Kidney epithelial cell (primary cell): ENCODE measurements at regions not wholly inside any gene's neighbourhood (a gene's known extent, or its start where the extent isn't known, plus 50 kb on each side); places are given as distances from the start of the nearest gene placed in this dataset.

Source experiments
- DNase-seq: peaks from one replicate; pipeline ENCODE4 v3.0.0-alpha.2; 2010; ENCODE audit warnings: low read depth
- H3K27me3 ChIP-seq: 2 replicates; pipeline ENCODE4 v1.6.0; 2011; ENCODE audit warnings: low read length; ENCODE audit not compliant: control insufficient read depth, insufficient read depth
- H3K36me3 ChIP-seq: 2 replicates; pipeline ENCODE4 v1.5.1; 2011; ENCODE audit warnings: low read length; ENCODE audit not compliant: control insufficient read depth, insufficient read depth
- H3K4me3 ChIP-seq: 2 replicates; pipeline ENCODE4 v1.5.1; 2011; ENCODE audit warnings: low read depth, mild to moderate bottlenecking, control low read depth, low read length
- CTCF ChIP-seq: IDR thresholded peaks from 2 replicates; pipeline ENCODE4 v1.5.1; 2011; ENCODE audit warnings: mild to moderate bottlenecking, moderate library complexity, low read length, control low read depth, inconsistent platforms; ENCODE audit not compliant: insufficient read depth, poor library complexity, severe bottlenecking

DNA sequence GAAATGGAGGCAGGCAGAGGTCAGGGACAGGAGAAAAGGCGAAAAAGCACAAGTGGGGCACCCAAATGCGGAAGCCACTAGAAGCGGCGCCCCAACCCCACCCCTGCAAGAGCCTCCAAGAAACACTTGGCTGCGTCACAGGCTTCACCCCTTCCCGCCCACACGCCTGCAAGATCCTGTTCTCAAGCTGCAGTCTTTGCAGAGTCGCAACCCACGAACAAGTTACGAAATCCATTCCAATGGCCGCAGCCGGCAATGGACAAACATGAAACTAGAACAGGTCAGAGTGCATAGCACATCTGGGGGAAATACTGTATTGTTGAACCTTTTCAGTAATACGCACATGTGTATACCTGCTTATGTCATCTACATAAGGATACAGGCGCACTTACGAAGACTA, 103.6 kb downstream of the PSMG1 start:
- Histone ChIP-seq H3K27me3 (peaks cover 7% of the 10 kb centered on the region), H3K36me3 (no peaks in the 10 kb centered on the region), H3K4me3 (no peak overlapping the region)
- TF ChIP-seq CTCF, result no peak
- DNase-seq, result no peak

DNA sequence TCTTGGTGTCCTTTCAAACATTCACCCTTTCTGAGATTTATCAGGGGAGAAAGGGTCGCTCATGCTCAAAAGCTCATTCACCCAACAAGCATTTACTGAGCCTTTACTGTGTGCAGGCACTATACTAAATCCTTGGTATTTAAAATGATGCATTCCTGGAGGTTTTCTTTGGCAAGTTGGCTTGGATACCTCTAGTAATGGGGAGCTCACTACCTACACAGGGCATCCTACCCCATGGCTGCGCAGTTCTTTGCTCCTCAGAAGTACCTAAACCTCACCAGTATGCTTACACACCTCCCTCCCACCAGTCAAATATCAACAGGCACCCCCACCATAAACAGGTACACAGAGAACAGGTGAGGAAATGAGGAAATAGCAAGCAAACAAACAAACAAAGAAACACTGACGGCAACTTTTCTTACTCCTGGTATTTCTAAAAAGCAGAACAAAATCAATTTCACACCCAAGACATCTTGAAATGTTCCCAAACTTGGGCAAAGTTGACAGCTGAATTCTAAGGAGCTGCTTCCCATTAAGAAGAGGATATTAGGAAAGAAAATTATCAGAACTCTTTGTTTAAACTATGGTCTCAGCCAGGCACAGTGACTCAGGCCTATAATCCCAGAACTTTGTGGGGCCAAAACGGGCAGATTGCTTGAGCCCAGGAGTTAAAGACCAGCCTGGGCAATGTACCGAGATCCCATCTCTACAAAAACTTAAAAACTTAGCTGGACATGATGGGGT, 104.8 kb downstream of the PSMG1 start:
- TF ChIP-seq CTCF, result no peak

DNA sequence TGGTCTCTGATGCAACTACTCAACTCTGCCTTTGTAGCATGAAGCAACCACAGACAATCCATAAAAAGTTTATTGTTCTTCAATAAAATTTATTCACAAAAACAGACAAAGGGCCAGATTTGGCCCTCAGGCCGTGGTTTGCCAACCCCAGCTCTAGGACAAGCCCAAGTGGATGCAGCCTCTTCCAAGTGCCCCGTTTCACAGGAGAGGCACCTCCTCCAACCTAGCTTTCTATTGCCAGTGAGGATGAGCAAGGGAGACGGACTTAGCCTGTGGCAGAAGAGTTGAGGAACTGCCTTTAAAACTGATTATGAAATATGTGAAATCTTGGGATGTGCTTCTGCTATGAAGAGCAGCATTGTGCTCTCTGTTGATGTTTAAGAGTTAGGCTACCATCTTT, 105.4 kb downstream of the PSMG1 start:
- no peak for DNase-seq
- Histone ChIP-seq H3K36me3 (no peaks in the 10 kb centered on the region), H3K4me3 (no peak overlapping the region), H3K27me3 (peaks cover 5% of the 10 kb centered on the region)
- TF ChIP-seq CTCF, result no peak

More for the DNA sequence above, 104.8 kb downstream of the PSMG1 start:
- Histone ChIP-seq H3K4me3 (no peak overlapping the region), H3K36me3 (no peaks in the 10 kb centered on the region), H3K27me3 (peaks cover 7% of the 10 kb centered on the region)
- DNase-seq, result no peak

DNA sequence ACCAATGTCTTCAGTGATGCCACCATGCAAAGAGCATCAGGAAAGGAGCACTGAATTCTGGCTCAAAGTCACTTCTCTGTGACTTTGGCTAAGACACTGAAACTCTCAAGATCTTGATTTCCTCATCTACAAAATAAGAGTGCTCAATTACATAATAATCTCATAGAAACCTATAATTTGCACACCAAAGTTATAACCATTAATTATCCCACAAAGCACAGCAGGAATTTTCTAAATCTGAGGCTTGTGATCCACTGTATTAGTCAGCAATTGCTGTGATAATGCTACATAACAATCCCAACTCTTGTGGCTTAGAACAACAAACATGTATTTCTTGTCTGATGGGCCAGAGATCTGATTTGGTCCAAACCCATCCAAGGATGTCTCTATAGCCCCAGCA, 108.7 kb downstream of the PSMG1 start:
- no peak overlapping the region for H3K4me3 ChIP-seq
- no peak for DNase-seq
- H3K36me3 ChIP-seq, result no peaks in the 10 kb centered on the region

DNA sequence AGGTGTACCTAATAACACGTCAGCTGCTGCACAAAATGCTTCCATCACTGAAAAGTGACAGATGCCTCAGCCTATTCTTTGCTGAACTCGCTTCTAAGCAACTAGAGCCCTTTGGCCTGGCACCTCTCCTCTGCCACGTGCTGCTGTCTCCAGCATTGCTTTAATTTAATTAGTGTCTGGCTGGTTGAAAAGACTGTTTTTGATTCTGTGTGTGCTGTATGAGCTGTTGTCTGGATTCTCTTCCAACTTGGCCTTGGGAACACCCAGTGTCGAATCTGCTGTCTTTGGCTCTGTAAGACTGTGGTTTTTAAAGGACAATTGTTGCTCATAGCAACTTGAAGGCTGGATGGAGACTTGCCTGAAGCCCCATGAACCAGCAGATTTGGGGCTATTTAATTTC, 109.5 kb downstream of the PSMG1 start:
- H3K4me3 ChIP-seq, result no peak overlapping the region
- H3K27me3 ChIP-seq, result no peaks in the 10 kb centered on the region
- no peak for DNase-seq
- H3K36me3 ChIP-seq, result no peaks in the 10 kb centered on the region
- no peak for TF ChIP-seq CTCF

More for the DNA sequence above, 108.7 kb downstream of the PSMG1 start:
- no peak for TF ChIP-seq CTCF
- no peaks in the 10 kb centered on the region for H3K27me3 ChIP-seq

DNA sequence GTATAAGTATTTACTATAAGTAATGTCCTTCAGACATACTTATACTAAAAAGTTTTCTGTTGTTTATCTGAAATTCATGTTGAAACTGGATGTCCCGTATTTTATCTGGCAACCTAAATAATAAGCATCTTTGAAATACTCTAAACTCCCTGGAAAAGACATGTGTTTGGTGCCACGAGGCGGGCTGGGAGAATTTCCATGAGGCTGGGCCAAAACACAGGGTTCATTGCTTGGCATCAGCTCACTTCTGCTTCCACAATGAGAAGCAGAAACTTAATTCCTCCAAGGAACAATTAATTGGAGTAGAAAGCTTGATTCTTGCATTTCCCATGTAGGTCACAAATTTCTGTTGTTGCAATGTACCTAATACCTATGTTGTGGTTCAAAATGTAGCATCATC, 110.2 kb downstream of the PSMG1 start:
- no peak for TF ChIP-seq CTCF
- no peaks in the 10 kb centered on the region for H3K36me3 ChIP-seq
- H3K27me3 ChIP-seq, result no peaks in the 10 kb centered on the region
- no peak overlapping the region for H3K4me3 ChIP-seq
- no peak for DNase-seq
